KMS-11 (cell line): ENCODE measurements at regions not wholly inside any gene's neighbourhood (a gene's known extent, or its start where the extent isn't known, plus 50 kb on each side); places are given as distances from the start of the nearest gene placed in this dataset.

ENCODE experiments used
- H2AFZ ChIP-seq: fragments of 200-600 bp; sonication (generic); 2 replicates; pipeline ENCODE4 v1.6.1; 2016; ENCODE audit warnings: antibody characterized with exemption, mixed run types, low read depth
- H3K27ac ChIP-seq: fragments of 200-600 bp; sonication (generic); 2 replicates; pipeline ENCODE4 v1.6.1; 2016; ENCODE audit warnings: mild to moderate bottlenecking, mixed run types
- H3K27me3 ChIP-seq: fragments of 200-600 bp; sonication (generic); 2 replicates; pipeline ENCODE4 v1.6.1; 2017; ENCODE audit warnings: mild to moderate bottlenecking, low read depth, mixed run types, moderate library complexity; ENCODE audit not compliant: insufficient read depth
- H3K36me3 ChIP-seq: fragments of 200-600 bp; sonication (generic); 2 replicates; pipeline ENCODE4 v1.6.1; 2017; ENCODE audit warnings: mild to moderate bottlenecking, mixed run types; ENCODE audit not compliant: insufficient read depth
- H3K4me1 ChIP-seq: fragments of 200-600 bp; sonication (generic); 2 replicates; pipeline ENCODE4 v1.6.1; 2016; ENCODE audit warnings: mild to moderate bottlenecking, low read depth, mixed run types; ENCODE audit not compliant: poor library complexity, severe bottlenecking
- H3K4me2 ChIP-seq: fragments of 200-600 bp; sonication (generic); 2 replicates; pipeline ENCODE4 v1.7.0; 2016; ENCODE audit warnings: mild to moderate bottlenecking, mixed run types
- H3K4me3 ChIP-seq: fragments of 200-600 bp; sonication (generic); IDR thresholded peaks from 2 replicates; pipeline ENCODE4 v1.6.1; 2017; ENCODE audit warnings: low read depth, low read length, mixed read lengths; ENCODE audit not compliant: insufficient read depth
- H3K79me2 ChIP-seq: fragments of 200-600 bp; sonication (generic); 2 replicates; pipeline ENCODE4 v1.6.1; 2016; ENCODE audit warnings: low read depth, mixed run types; ENCODE audit not compliant: insufficient read depth
- H3K9ac ChIP-seq: fragments of 200-600 bp; sonication (generic); 2 replicates; pipeline ENCODE4 v1.6.1; 2016; ENCODE audit warnings: mild to moderate bottlenecking, mixed run types
- H4K20me1 ChIP-seq: fragments of 200-600 bp; sonication (generic); 2 replicates; pipeline ENCODE4 v1.6.1; 2016; ENCODE audit warnings: mild to moderate bottlenecking, mixed run types; ENCODE audit not compliant: insufficient read depth
- CTCF ChIP-seq: fragments of 200-600 bp; sonication (generic); conservative IDR thresholded peaks from 2 replicates; pipeline ENCODE4 v1.6.1; 2017; ENCODE audit warnings: low read depth, mild to moderate bottlenecking, antibody characterized with exemption, low read length, moderate library complexity, mixed read lengths

- Histone ChIP-seq H3K4me2 (peak overlapping the region; percentile 92), H3K27me3 (no peaks in the 10 kb centered on the region), H3K79me2 (peaks cover 10% of the 10 kb centered on the region; the same call in 1 of the 2 replicates), H4K20me1 (no peaks in the 10 kb centered on the region), H3K36me3 (no peaks in the 10 kb centered on the region), H3K4me3 (no peak overlapping the region), H3K9ac (peak overlapping the region; percentile 65; the same call in 1 of the 2 replicates), H3K4me1 (peaks cover 17% of the 10 kb centered on the region), H2AFZ (peak overlapping the region; percentile 81), H3K27ac (no peak overlapping the region)
- TF ChIP-seq CTCF = no peak
Measured at GRCh38 chr22:25405841-25406509, 158.5 kb upstream of the GRK3 start.

GRCh38 chr22:25406510-25407210 lies 157.8 kb upstream of the GRK3 start:
- Histone ChIP-seq H3K27me3 (no peaks in the 10 kb centered on the region), H3K4me3 (no peak overlapping the region), H3K27ac (no peak overlapping the region), H3K9ac (no peak overlapping the region), H3K79me2 (peaks cover 10% of the 10 kb centered on the region; the same call in 1 of the 2 replicates), H3K4me2 (no peak overlapping the region), H4K20me1 (no peaks in the 10 kb centered on the region), H2AFZ (no peak overlapping the region), H3K4me1 (peaks cover 17% of the 10 kb centered on the region), H3K36me3 (no peaks in the 10 kb centered on the region)
- TF ChIP-seq CTCF = no peak

GRCh38 chr22:25407226-25407858 lies 157.1 kb upstream of the GRK3 start:
- no peaks in the 10 kb centered on the region for H3K36me3 ChIP-seq
- H3K4me1 ChIP-seq = peaks cover 17% of the 10 kb centered on the region
- H3K27me3 ChIP-seq = no peaks in the 10 kb centered on the region
- H3K4me2 ChIP-seq = no peak overlapping the region
- no peak overlapping the region for H3K9ac ChIP-seq
- no peak overlapping the region for H3K4me3 ChIP-seq
- no peak overlapping the region for H2AFZ ChIP-seq
- TF ChIP-seq CTCF = no peak
- no peaks in the 10 kb centered on the region for H4K20me1 ChIP-seq
- H3K79me2 ChIP-seq = peaks cover 10% of the 10 kb centered on the region; the same call in 1 of the 2 replicates
- H3K27ac ChIP-seq = no peak overlapping the region

GRCh38 chr22:25407859-25408229 lies 156.6 kb upstream of the GRK3 start:
- TF ChIP-seq CTCF = no peak
- no peak overlapping the region for H3K9ac ChIP-seq
- H3K27me3 ChIP-seq = no peaks in the 10 kb centered on the region
- peaks cover 17% of the 10 kb centered on the region for H3K4me1 ChIP-seq
- no peaks in the 10 kb centered on the region for H4K20me1 ChIP-seq
- no peak overlapping the region for H3K4me3 ChIP-seq
- H3K4me2 ChIP-seq = no peak overlapping the region
- H3K27ac ChIP-seq = no peak overlapping the region
- no peak overlapping the region for H2AFZ ChIP-seq
- peaks cover 10% of the 10 kb centered on the region; the same call in 1 of the 2 replicates for H3K79me2 ChIP-seq
- no peaks in the 10 kb centered on the region for H3K36me3 ChIP-seq
